Prostate gland (tissue), 2 donors: ENCODE measurements at regions not wholly inside any gene's neighbourhood (a gene's known extent, or its start where the extent isn't known, plus 50 kb on each side); places are given as distances from the start of the nearest gene placed in this dataset.

Source experiments
- DNase-seq: peaks from one replicate; pipeline ENCODE4 v3.0.0-alpha.2; 2019; ENCODE audit warnings: low spot score
- H3K27ac ChIP-seq, 2 donors: fragments of 200-600 bp; sonication (generic); 2 replicates each; pipeline ENCODE4 v1.5.1; 2017 to 2019
- H3K27me3 ChIP-seq: fragments of 200-600 bp; sonication (generic); replicated peaks from 2 replicates; pipeline ENCODE4 v1.5.1; 2019; ENCODE audit not compliant: insufficient read depth
- H3K36me3 ChIP-seq, 2 donors: fragments of 200-600 bp; sonication (generic); 1 replicate in 1 of 2; 2 replicates in 1 of 2; pipeline versions ENCODE4 v1.5.1 to v1.8.1; 2017 to 2019
- H3K4me1 ChIP-seq: fragments of 200-600 bp; sonication (generic); replicated peaks from 2 replicates; pipeline ENCODE4 v1.5.1; 2019
- H3K4me3 ChIP-seq, 2 donors: fragments of 200-600 bp; sonication (generic); 2 replicates each; pipeline ENCODE4 v1.5.1; 2017 to 2019
- H3K9me3 ChIP-seq: fragments of 200-600 bp; sonication (generic); 2 replicates; pipeline ENCODE4 v1.5.1; 2017
- CTCF ChIP-seq, 4 experiments: fragments of 200-600 bp in 2 of 4; fragments of 450-650 bp in 2 of 4; sonication (generic) in 2 of 4; IDR thresholded peaks; 1 replicate in 3 of 4; 2 replicates in 1 of 4; pipeline ENCODE4 v1.5.1; 2016 to 2019; ENCODE audit warnings: antibody characterized with exemption in 4 of 4, mild to moderate bottlenecking in 2 of 4, moderate library complexity in 2 of 4
- POLR2A ChIP-seq: fragments of 450-650 bp; IDR thresholded peaks from one replicate; pipeline ENCODE4 v1.6.1; 2016; ENCODE audit warnings: antibody characterized with exemption, mild to moderate bottlenecking
- POLR2AphosphoS5 ChIP-seq: sonication (generic); formaldehyde crosslinking; IDR thresholded peaks from one replicate; pipeline ENCODE4 v1.6.1; 2017; ENCODE audit warnings: antibody characterized with exemption
- whole genome bisulfite sequencing: methylation state at CpG from one replicate; pipeline ENCODE4 v1.1.5; 2018; 5-methylcytosine and 5-hydroxymethylcytosine counted together
- intact Hi-C: fragments of 100-400 bp; cut with DNase I; formaldehyde crosslinking; loops from one replicate; pipeline ENCODE4 v1.14.2; 2022

GRCh38 chr10:129095680-129096064 lies 371.4 kb upstream of the MGMT start:
- no peak overlapping the region for H3K27ac ChIP-seq
- intact Hi-C loops: loop anchor here (10.0 kb wide), 1 partner anchor 171 kb away; no protein-coding TSS in a partner anchor
- no peaks in the 10 kb centered on the region for H3K9me3 ChIP-seq
- 64% methylated on average over 7 of the region's 7 CpGs for WGBS
- H3K27me3 ChIP-seq: no peaks in the 10 kb centered on the region
- no peaks in the 10 kb centered on the region for H3K36me3 ChIP-seq
- DNase-seq: no peak
- no peak overlapping the region for H3K4me3 ChIP-seq
- H3K4me1 ChIP-seq: no peaks in the 10 kb centered on the region
- TF ChIP-seq POLR2A: no peak
- no peak for TF ChIP-seq CTCF (IDR thresholded peaks at IDR 0.05)
- no peak for TF ChIP-seq POLR2AphosphoS5

- Histone ChIP-seq H3K4me1 (no peaks in the 10 kb centered on the region), H3K4me3 (no peak overlapping the region), H3K36me3 (no peaks in the 10 kb centered on the region), H3K27me3 (no peaks in the 10 kb centered on the region), H3K27ac (peak overlapping the region in 1 of 2 donors; percentile 41), H3K9me3 (no peaks in the 10 kb centered on the region)
- WGBS: 5% methylated on average over 12 of the region's 12 CpGs
- intact Hi-C loops: loop anchor here (10.0 kb wide), 1 partner anchor 172 kb away; no protein-coding TSS in a partner anchor
- TF ChIP-seq POLR2AphosphoS5 (peak; percentile 76), CTCF (IDR thresholded peaks at IDR 0.05) (no peak)
- DNase-seq: peak; percentile 40
Measured at GRCh38 chr10:129096065-129096984, 370.7 kb upstream of the MGMT start.

GRCh38 chr10:129097776-129098330 lies 369.2 kb upstream of the MGMT start:
- H3K9me3 ChIP-seq: no peaks in the 10 kb centered on the region
- H3K36me3 ChIP-seq: no peaks in the 10 kb centered on the region
- 86% methylated on average over 6 of the region's 6 CpGs for WGBS
- DNase-seq: no peak
- H3K27me3 ChIP-seq: no peaks in the 10 kb centered on the region
- no peak for TF ChIP-seq POLR2AphosphoS5
- no peak for TF ChIP-seq POLR2A
- no peak for TF ChIP-seq CTCF (IDR thresholded peaks at IDR 0.05)
- intact Hi-C loops: loop anchor here (10.0 kb wide), 1 partner anchor 173 kb away; no protein-coding TSS in a partner anchor
- H3K4me1 ChIP-seq: no peaks in the 10 kb centered on the region
- H3K4me3 ChIP-seq: no peak overlapping the region
- no peak overlapping the region for H3K27ac ChIP-seq

- Histone ChIP-seq H3K36me3 (no peaks in the 10 kb centered on the region), H3K9me3 (no peaks in the 10 kb centered on the region), H3K27me3 (no peaks in the 10 kb centered on the region), H3K4me3 (no peak overlapping the region), H3K27ac (no peak overlapping the region), H3K4me1 (no peaks in the 10 kb centered on the region)
- TF ChIP-seq POLR2A (no peak), POLR2AphosphoS5 (no peak), CTCF (IDR thresholded peaks at IDR 0.05) (no peak)
- intact Hi-C loops: loop anchor here (10.0 kb wide), 1 partner anchor 174 kb away; no protein-coding TSS in a partner anchor
- over 99% methylated on average over 5 of the region's 5 CpGs for WGBS
- no peak for DNase-seq
Measured at GRCh38 chr10:129098517-129098916, 368.5 kb upstream of the MGMT start.
